Chondrocyte (in vitro differentiated cells): ENCODE measurements at regions not wholly inside any gene's neighbourhood (a gene's known extent, or its start where the extent isn't known, plus 50 kb on each side); places are given as distances from the start of the nearest gene placed in this dataset.

ENCODE experiments used
- DNase-seq: peaks from one replicate; pipeline ENCODE4 v3.0.0; 2021; ENCODE audit warnings: mixed read lengths, low spot score
- H3K27ac Mint-ChIP-seq: one replicate; pipeline ENCODE4 v1.8.0; 2021; ENCODE audit warnings: mild to moderate bottlenecking, moderate library complexity, mixed read lengths; ENCODE audit not compliant: unreplicated experiment
- H3K27me3 Mint-ChIP-seq: 2 replicates; pipeline ENCODE4 v1.8.0; 2021; ENCODE audit warnings: low read depth, mixed read lengths
- H3K36me3 Mint-ChIP-seq: 2 replicates; pipeline ENCODE4 v1.8.0; 2021; ENCODE audit warnings: low read depth, mixed read lengths
- H3K4me1 Mint-ChIP-seq: 2 replicates; pipeline ENCODE4 v1.8.0; 2021; ENCODE audit warnings: low read depth, mild to moderate bottlenecking, mixed read lengths
- H3K4me3 Mint-ChIP-seq: one replicate; pipeline ENCODE4 v1.8.0; 2021; ENCODE audit warnings: mild to moderate bottlenecking, moderate library complexity, mixed read lengths; ENCODE audit not compliant: unreplicated experiment
- H3K9me3 Mint-ChIP-seq: 2 replicates; pipeline ENCODE4 v1.8.0; 2021; ENCODE audit warnings: low read depth, mixed read lengths
- TF ChIP-seq, protein P1 (sequence below): fragments of 200-600 bp; sonication (generic); IDR thresholded peaks from 2 replicates; pipeline ENCODE4 v1.5.0; 2021; ENCODE audit warnings: antibody characterized with exemption, mild to moderate bottlenecking, moderate library complexity

DNA sequence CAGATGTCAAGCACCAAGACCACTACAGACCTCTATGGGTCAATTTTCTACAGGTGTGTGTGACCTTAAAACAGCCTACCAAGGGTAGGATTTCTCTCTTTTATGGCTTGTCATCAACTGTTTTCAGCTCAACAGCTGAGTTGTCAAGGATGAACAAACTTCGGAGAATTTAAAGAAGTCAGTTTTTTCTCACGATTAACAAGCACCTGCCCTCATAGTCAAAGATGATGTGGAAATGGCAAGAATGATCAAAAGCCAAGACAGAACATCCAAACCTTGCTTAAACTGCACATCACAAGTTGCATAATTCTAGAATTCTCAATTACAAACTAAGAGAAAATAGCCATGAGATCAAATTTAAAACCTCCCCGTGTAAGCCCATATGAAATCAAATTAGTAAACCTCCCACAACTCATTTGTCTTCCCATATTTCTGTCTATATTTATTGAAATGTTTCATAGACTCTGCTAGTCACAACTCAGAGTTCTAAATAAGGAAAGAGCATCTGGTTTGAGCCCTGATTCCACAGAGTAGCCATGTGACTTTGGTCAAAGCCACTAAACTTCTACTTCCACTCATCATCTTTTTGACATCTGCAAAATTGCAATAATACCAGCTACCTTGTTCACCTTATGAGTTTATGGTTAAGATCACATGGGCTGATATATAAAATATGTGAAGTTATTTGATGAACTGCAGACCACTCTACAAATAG lies 521.5 kb upstream of the HTR2A start:
- no peaks in the 10 kb centered on the region for H3K27me3 Mint-ChIP-seq
- no peaks in the 10 kb centered on the region for H3K36me3 Mint-ChIP-seq
- TF ChIP-seq, protein P1, sequence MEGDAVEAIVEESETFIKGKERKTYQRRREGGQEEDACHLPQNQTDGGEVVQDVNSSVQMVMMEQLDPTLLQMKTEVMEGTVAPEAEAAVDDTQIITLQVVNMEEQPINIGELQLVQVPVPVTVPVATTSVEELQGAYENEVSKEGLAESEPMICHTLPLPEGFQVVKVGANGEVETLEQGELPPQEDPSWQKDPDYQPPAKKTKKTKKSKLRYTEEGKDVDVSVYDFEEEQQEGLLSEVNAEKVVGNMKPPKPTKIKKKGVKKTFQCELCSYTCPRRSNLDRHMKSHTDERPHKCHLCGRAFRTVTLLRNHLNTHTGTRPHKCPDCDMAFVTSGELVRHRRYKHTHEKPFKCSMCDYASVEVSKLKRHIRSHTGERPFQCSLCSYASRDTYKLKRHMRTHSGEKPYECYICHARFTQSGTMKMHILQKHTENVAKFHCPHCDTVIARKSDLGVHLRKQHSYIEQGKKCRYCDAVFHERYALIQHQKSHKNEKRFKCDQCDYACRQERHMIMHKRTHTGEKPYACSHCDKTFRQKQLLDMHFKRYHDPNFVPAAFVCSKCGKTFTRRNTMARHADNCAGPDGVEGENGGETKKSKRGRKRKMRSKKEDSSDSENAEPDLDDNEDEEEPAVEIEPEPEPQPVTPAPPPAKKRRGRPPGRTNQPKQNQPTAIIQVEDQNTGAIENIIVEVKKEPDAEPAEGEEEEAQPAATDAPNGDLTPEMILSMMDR: no peak
- no peaks in the 10 kb centered on the region for H3K9me3 Mint-ChIP-seq
- no peaks in the 10 kb centered on the region for H3K4me1 Mint-ChIP-seq
- H3K4me3 Mint-ChIP-seq: no peak overlapping the region
- no peak for DNase-seq
- no peak overlapping the region for H3K27ac Mint-ChIP-seq

DNA sequence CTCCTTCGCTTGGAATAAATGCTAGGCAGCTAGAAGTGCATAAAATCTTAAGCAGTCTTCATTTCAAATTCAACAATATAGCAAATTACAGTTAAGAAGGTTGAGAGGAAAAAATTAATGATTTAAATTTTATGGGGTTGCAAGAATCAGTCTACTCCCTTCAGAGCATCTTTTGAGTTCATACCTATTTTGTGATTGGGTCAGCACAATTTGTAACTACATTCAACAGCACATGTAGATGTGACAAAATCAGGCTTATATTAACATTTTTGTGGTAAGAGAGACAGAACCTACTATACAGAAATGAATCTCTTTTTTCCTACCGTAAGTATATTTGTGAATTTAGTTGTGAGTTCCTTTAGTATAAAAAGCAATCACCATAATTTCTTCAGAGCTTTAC lies 520.6 kb upstream of the HTR2A start:
- TF ChIP-seq, protein P1: no peak
- no peaks in the 10 kb centered on the region for H3K9me3 Mint-ChIP-seq
- no peaks in the 10 kb centered on the region for H3K4me1 Mint-ChIP-seq

DNA sequence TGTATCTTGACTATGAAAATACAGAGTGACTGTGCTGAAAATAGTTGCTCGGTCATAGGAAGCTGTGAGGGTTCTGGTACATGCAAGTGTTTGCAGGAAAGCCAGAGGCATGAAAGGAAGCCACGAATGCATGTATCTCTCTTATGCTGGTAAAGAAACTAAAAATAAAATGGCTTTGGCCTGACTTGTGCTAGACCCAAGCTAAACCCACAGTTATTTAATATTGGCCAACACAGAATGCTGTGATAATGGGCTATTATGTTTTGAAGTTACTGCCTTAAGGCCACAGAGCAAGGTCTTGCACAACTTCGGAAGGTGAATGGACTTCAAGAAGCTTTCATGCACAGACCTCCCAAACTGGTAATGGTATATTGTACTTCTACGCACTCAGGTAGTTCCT lies 518.2 kb upstream of the HTR2A start:
- Mint-ChIP-seq H3K4me1 (no peaks in the 10 kb centered on the region), H3K4me3 (no peak overlapping the region), H3K9me3 (no peaks in the 10 kb centered on the region), H3K36me3 (no peaks in the 10 kb centered on the region), H3K27me3 (no peaks in the 10 kb centered on the region), H3K27ac (no peak overlapping the region)
- TF ChIP-seq, protein P1: no peak
- DNase-seq: no peak

More for the DNA sequence above, 520.6 kb upstream of the HTR2A start:
- no peak overlapping the region for H3K4me3 Mint-ChIP-seq
- no peaks in the 10 kb centered on the region for H3K27me3 Mint-ChIP-seq
- DNase-seq: no peak
- H3K36me3 Mint-ChIP-seq: no peaks in the 10 kb centered on the region
- H3K27ac Mint-ChIP-seq: no peak overlapping the region

DNA sequence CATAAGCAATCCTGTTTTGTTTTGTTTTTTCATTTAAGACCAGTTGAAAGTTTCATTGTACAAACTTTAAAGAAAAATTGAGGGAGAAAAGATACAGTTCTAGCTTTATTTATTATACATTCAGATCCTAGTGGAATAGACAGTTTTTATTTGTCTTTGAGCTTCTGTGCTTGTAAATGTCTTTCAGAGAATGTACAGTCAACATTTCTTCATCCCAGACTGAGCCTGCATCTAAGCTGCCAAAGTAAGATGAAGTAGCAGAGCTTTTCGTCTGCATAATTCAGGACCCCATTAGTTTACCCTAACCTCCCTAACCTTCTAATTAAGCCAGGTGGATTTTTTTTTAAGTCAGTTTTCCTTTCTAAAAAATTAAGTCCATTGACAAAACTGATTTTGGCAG lies 516.7 kb upstream of the HTR2A start:
- Mint-ChIP-seq H3K4me3 (no peak overlapping the region), H3K9me3 (no peaks in the 10 kb centered on the region), H3K36me3 (no peaks in the 10 kb centered on the region), H3K27me3 (no peaks in the 10 kb centered on the region), H3K27ac (no peak overlapping the region), H3K4me1 (no peaks in the 10 kb centered on the region)
- TF ChIP-seq, protein P1: no peak
- DNase-seq: no peak

DNA sequence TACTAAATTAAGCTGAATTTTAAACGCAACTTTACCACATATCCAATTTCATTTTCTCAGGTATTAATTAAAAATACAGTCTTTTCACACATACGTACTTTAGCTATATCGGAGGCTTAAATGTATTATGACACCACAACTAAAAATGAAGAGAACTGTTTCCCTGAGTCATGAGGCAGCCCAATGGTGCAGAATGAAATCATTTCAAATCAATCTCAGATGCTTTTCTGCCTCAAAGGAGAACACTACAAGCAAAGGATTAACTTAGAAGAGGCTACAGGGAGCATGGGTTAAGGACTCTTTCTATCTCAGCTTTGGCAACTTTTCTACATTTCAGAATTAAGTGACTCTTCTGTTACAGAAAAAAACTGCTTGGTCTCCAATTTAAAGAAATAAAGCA lies 516.3 kb upstream of the HTR2A start:
- no peaks in the 10 kb centered on the region for H3K27me3 Mint-ChIP-seq
- no peaks in the 10 kb centered on the region for H3K4me1 Mint-ChIP-seq
- no peak for DNase-seq
- H3K27ac Mint-ChIP-seq: no peak overlapping the region
- no peak overlapping the region for H3K4me3 Mint-ChIP-seq
- H3K9me3 Mint-ChIP-seq: no peaks in the 10 kb centered on the region
- H3K36me3 Mint-ChIP-seq: no peaks in the 10 kb centered on the region
- TF ChIP-seq, protein P1: no peak
